NCI-H2029 (cell line): ENCODE measurements at regions not wholly inside any gene's neighbourhood (a gene's known extent, or its start where the extent isn't known, plus 50 kb on each side); places are given as distances from the start of the nearest gene placed in this dataset.

Experiments
- DNase-seq: peaks from one replicate; lab custom pipeline; 2025; lab: John Stamatoyannopoulos, UW

- no peak for DNase-seq
These were observed 419.5 kb upstream of the PROK2 start for GRCh38 chr3:72204452-72204851.

GRCh38 chr3:72203613-72204349, 418.8 kb upstream of the PROK2 start:
- DNase-seq, result no peak

- DNase-seq, result no peak
These were observed 418.2 kb upstream of the PROK2 start for GRCh38 chr3:72203105-72203504.

DNA sequence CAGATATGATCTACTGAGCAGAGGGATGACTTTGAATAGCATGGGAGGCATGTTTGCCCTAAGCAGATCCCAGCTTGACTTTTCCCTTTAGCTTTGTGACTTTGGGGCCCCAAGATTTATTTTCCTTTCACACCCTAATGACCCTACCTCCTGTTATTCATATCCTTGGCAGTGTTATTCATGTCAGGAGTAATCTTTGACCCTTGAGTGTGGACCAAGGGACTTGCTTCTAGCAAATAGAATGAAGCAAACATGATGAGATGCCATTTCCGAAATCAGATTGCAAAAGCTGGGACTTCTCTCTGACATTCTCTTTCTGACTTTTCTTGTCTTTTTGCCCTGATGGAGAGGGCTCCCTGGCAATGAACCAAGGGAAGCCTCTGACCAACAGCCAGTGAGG, 415.4 kb upstream of the PROK2 start:
- no peak for DNase-seq

DNA sequence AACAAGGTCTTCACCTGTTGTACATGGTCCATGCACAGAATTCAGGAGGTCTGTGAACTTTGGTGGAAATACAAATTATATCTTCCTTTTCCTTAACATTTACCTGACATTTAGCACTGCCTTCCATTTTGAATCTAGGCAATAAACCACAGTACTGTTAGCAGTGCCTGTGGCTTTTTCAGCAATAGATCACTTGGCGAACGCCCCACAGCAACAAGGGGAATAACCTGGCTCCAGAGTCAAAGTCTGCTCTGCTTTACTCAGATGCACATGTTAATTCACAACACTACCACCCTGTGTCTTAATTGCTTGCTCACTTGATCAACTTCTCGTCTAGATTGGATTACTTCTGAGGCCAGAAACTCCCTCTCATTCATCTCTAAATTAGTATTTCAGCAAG, 414.6 kb upstream of the PROK2 start:
- no peak for DNase-seq

- no peak for DNase-seq
These were observed 411.5 kb upstream of the PROK2 start for GRCh38 chr3:72196377-72196929.

DNA sequence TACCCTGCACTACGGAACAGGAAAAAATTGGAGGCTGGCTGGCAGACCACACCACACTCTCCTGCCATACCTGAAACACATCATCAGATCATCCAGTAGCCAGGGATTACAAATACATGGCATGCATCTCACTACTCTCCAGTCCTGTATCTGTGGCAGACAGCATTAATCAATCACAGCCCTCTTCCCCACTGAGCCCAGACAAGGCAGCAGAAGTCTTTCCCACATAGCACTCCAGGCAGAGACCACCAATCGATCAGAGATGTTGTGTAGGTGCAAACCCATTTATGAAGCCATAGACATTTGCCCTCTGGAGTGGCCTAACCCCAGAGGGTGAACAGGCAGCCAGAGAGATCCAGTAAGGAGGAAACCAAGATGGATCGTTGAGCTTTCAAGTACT, 410.9 kb upstream of the PROK2 start:
- no peak for DNase-seq

- DNase-seq, result no peak
These were observed 409.5 kb upstream of the PROK2 start for GRCh38 chr3:72194458-72194857.

DNA sequence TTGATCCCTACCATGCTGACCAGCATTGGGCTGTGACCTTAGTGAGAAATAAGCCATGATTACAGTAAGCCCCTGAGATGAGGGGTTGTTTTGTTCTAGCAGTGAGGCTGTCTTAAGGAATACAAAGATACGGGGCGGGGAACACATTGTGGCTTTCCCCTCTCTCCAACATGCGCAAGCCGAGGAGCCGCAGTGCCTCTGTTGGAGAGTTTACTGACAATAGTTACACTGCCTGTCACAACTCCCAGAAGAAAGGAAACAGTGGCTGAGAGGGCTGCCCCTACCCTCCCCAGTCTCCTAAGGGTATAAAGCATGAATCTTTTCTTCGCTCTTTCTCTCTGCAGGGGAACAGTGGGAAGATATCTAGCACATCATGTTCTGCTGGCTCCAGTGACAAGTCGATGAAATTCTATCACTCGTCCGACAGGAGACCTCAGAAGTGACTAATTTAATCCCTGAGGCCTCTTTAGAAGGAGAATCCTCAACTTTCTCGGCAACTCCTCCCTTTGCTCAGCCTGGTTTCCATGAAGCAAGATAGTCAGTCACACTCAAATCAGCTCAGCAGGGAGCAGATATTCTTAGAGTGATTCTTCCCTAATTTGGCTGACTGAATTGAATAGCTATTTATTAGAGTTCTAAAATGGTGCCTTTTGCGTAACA, 409.0 kb upstream of the PROK2 start:
- no peak for DNase-seq

- no peak for DNase-seq
These were observed 407.6 kb upstream of the PROK2 start for GRCh38 chr3:72192572-72192971.

DNA sequence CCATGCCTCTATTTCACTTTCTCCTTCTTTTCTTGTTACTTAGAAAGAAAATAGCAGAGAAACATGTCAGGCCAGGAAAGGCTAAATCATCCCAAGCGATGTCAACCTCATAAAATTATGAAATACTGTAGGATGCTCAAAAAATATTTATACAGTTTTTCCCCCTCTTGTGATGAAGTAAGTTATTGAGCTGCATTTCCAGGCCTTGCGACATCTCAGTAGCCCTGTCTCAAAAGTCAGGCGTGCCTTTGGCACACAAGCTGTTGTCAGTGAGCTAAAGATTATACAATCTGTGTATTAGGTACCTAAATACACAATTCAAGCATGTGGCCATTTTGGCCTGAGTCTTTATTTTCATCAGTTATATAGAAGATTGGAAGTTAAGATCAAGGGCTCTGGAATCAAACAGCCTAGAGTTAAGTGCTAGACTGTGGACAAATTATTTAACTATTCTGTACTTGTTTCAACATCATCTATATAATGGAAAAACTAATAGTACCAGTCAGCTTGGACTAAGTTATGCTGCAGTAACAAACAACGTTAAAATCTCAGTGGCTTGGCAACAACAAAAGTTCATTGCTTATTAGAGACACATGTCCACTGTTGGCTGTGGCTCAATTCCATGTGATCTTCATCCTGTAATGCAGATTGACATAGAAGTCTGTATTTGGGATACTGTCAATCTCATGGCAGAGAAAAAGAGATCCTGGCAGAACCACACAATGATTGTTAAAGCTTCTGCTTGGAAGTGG, 406.4 kb upstream of the PROK2 start:
- DNase-seq, result no peak

- no peak for DNase-seq
These were observed 405.1 kb upstream of the PROK2 start for GRCh38 chr3:72190050-72190449.

GRCh38 chr3:72189339-72189738, 404.4 kb upstream of the PROK2 start:
- DNase-seq, result no peak

DNA sequence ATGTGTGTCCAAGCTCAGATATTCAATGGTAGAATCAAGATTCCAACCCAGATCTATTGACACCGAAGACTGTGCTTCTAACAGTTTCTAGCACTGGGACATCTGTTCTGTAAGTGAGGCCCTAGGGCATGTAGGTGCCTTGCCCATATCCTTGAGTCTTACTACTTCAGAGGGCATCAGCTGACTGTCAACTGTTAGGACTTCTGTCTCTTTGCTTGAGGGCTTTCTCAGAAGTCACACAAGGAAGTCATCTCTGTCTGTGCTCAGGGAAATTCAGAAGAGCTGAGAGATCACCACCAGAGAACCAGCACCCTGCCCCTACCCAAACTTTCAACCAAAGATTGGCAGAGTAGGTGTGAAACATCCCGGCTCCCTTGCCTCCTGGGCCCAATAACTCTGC, 403.6 kb upstream of the PROK2 start:
- DNase-seq, result no peak

GRCh38 chr3:72187131-72187530, 402.2 kb upstream of the PROK2 start:
- DNase-seq, result no peak

DNA sequence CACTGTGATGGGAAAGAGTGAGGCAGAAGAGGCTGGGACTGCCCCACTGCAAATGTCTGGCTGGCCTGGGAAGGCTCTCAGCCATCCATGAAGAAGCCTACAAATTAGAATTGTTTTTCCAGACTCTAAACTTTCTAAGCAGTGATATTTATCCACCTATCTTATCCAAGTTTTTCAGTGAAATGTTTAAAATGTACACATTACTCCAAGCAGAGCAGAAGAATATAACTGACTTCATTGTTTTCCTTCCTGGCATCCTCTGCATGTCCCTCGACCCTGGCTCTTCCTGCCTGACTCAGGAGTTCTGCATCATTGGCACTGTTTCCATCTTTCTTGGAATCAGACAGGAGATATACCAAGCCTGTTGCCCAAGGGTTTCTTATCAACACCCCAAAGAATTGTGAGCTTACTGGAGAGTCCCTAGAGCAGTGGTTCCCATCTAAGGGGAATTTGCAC, 401.5 kb upstream of the PROK2 start:
- DNase-seq, result no peak

DNA sequence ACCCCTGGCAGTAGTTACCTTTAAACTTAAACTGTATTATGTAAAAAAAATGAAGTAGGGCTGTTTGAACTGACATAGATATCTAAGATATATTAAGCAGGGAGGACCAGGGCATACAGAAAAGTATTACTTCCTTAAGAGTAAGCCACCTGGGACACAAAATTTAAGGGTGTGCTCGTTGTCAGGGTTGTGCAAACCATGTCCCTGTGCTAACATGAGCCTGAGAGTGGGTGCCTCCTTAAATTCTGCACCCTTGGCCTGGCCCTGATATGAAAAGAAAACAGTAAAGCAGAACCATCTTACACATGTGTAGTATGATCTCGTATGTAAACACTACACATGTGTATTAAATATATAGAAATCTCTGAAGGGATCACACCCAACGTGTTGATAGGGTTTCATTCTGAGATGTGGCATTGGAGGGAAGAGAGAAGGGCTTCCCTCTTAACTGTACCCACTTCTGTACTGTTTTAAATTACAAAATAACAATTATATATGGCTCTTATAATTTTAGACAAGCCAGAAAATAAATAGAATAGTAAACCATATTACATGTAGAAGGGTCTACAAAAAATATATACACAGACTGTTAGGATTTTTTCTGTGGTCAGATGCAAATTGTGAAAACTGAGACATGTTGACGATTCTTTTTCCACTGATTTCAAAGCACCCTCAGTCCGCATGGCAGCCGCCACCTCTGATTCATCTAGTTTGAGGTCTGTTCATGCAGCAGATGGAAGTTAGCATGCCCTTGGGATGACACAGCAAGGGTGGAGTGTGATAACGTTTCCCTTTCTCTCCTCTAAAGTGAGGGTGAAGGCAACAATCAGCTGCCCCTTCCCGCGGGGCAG, 400.8 kb upstream of the PROK2 start:
- DNase-seq, result no peak

DNA sequence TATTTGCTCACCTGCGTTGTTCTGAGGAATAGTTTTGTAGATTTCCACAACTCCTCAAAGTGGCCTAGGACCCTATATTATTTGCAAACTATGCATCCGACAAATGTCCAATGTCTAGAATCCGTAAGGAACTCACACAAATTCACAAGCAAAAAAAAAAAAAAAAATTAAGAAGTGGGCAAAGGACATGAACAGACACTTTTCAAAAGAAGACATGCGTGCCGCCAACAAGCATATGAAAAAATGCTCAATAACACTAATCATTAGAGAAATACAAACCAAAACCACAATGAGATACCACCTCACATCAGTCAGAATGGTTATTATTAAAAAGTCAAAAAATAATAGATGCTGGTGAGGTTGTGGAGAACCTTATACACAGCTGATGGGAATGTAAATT, 398.5 kb upstream of the PROK2 start:
- DNase-seq, result no peak

DNA sequence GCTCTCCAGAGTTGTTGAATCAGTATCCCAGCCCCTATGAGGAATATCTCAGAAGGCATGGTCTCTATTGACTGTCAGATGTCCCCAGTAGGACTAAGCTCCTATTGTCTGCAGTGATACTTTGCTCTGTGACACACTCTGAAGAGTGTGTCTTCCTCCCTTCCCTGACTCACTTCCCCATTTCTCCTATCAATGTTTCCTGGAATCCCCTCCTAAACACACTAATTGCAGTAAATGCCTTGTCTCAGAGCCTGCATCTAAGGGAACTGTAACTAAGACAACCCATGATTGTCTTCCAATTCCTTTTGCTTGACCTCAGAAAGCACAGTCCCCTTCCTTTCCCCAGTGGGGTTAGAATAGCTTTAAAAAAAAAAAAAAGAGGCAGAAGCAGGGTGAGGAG, 397.3 kb upstream of the PROK2 start:
- no peak for DNase-seq

GRCh38 chr3:72181251-72181650, 396.3 kb upstream of the PROK2 start:
- DNase-seq, result no peak

- DNase-seq, result no peak
These were observed 395.5 kb upstream of the PROK2 start for GRCh38 chr3:72180405-72180804.

DNA sequence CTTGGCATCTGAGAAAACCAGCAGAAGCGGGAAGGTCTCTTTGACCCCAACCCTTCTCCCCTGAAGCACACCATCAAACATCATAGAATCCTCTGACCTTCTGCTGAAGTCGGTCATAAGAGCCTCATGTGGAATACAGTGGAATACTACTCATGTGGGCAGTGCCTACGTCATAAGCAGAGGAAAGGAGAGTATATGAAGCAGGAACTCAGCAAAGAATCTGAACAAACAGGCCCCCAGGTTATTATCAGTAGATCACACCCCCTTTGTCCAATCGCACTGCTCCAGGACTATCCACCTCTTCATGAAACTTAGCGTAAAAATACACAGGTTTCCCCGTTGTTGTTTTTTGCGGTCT, 394.1 kb upstream of the PROK2 start:
- no peak for DNase-seq
